RWPE1 (cell line): ENCODE measurements at regions not wholly inside any gene's neighbourhood (a gene's known extent, or its start where the extent isn't known, plus 50 kb on each side); places are given as distances from the start of the nearest gene placed in this dataset.

Source experiments
- CTCF ChIA-PET: fragments of 350-600 bp; sonication (Branson Sonifier 250); formaldehyde crosslinking; extraction: SDS; loops from one replicate; lab custom pipeline; 2021; lab: Yijun Ruan, JAX
- POLR2A ChIA-PET: fragments of 400-600 bp; formaldehyde crosslinking; extraction: SDS; loops from one replicate; lab custom pipeline; 2020; ENCODE audit warnings: antibody characterized with exemption; ENCODE audit not compliant: low non-redundant PET; lab: Yijun Ruan, JAX
- DNase-seq: peaks from one replicate; pipeline ENCODE4 v3.0.0; 2012; ENCODE audit warnings: low spot score
- H3K27ac ChIP-seq: fragments of 450-650 bp; 2 replicates; pipeline ENCODE4 v1.5.1; 2017
- TF ChIP-seq, protein P1 (sequence below): fragments of 450-650 bp; conservative IDR thresholded peaks from 2 replicates; pipeline ENCODE4 v1.5.1; 2017; ENCODE audit warnings: low read depth, mild to moderate bottlenecking

- TF ChIP-seq, protein P1, sequence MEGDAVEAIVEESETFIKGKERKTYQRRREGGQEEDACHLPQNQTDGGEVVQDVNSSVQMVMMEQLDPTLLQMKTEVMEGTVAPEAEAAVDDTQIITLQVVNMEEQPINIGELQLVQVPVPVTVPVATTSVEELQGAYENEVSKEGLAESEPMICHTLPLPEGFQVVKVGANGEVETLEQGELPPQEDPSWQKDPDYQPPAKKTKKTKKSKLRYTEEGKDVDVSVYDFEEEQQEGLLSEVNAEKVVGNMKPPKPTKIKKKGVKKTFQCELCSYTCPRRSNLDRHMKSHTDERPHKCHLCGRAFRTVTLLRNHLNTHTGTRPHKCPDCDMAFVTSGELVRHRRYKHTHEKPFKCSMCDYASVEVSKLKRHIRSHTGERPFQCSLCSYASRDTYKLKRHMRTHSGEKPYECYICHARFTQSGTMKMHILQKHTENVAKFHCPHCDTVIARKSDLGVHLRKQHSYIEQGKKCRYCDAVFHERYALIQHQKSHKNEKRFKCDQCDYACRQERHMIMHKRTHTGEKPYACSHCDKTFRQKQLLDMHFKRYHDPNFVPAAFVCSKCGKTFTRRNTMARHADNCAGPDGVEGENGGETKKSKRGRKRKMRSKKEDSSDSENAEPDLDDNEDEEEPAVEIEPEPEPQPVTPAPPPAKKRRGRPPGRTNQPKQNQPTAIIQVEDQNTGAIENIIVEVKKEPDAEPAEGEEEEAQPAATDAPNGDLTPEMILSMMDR: no peak
- CTCF ChIA-PET: interaction anchor here (0.6 to 0.7 kb wide), 2 partner anchors 31 to 943 kb away, joined by 3 to 4 read pairs; no protein-coding TSS in a partner anchor
- no peak for DNase-seq
- H3K27ac ChIP-seq: no peak overlapping the region
- POLR2A ChIA-PET: no interaction called here
Measured at GRCh38 chr9:71582347-71582746, 186.0 kb downstream of the CEMIP2 start.

- no peak for DNase-seq
- TF ChIP-seq, protein P1: no peak
- POLR2A ChIA-PET: no interaction called here
- CTCF ChIA-PET: interaction anchor here (0.6 kb wide), 2 partner anchors 27 to 126 kb away, joined by 3 to 5 read pairs; no protein-coding TSS in a partner anchor
- H3K27ac ChIP-seq: no peak overlapping the region
Measured at GRCh38 chr9:71581101-71581500, 187.2 kb downstream of the CEMIP2 start.

DNA sequence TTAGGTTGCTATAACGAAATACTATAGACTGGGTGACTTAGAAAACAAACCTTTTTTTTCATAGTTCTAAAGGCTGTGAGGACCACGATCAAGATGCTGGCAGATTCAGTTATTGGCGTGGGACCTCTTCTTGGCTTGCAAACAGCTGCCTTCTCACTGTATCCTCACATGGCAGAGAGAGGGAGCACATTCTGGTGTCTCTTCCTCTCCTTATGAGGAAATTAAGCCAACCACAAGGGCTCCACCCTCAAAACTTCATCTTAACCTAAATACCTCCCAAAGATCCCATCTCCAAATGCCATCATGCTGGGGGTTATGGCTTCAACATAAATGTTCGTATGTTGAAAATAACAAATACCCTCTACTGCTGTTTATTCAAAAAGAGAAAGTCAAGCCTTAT, 197.1 kb downstream of the CEMIP2 start:
- DNase-seq: no peak
- H3K27ac ChIP-seq: no peak overlapping the region
- ChIA-PET POLR2A (no interaction called here), CTCF (interaction anchor here (0.6 kb wide), 1 partner anchor 724 kb away, joined by 3 read pairs; no protein-coding TSS in a partner anchor)
- TF ChIP-seq, protein P1: no peak

- ChIA-PET POLR2A (no interaction called here), CTCF (no interaction called here)
- H3K27ac ChIP-seq: no peak overlapping the region
- TF ChIP-seq, protein P1: no peak
- no peak for DNase-seq
Measured at GRCh38 chr9:71567890-71568289, 200.4 kb downstream of the CEMIP2 start.

GRCh38 chr9:71562140-71562539, 206.2 kb downstream of the CEMIP2 start:
- CTCF ChIA-PET: no interaction called here
- TF ChIP-seq, protein P1: no peak
- DNase-seq: no peak
- no peak overlapping the region for H3K27ac ChIP-seq
- POLR2A ChIA-PET: no interaction called here

GRCh38 chr9:71557310-71557709, 211.0 kb downstream of the CEMIP2 start:
- no peak overlapping the region for H3K27ac ChIP-seq
- ChIA-PET POLR2A (no interaction called here), CTCF (interaction anchor here (0.7 kb wide), 2 partner anchors 36 to 1418 kb away, joined by 4 read pairs; no protein-coding TSS in a partner anchor)
- no peak for DNase-seq
- TF ChIP-seq, protein P1: no peak
